ENCODE measurements at regions not wholly inside any gene's neighbourhood (a gene's known extent, or its start where the extent isn't known, plus 50 kb on each side); places are given as distances from the start of the nearest gene placed in this dataset.

GRCh38 chr20:40746251-40746650, 57.2 kb upstream of the MAFB start:
- Histone ChIP-seq H3K4me1 (ENCODE audit: control insufficient read depth in 2 of 2, insufficient read depth in 2 of 2, low read length in 2 of 2) (peaks cover 16% of the 10 kb centered on the region in 2 donors), H3K27ac (ENCODE audit: low read length in 2 of 2) (no peak overlapping the region), H3K27me3 (replicated peaks in 1 of 4; ENCODE audit: control extremely low read depth in 1 of 4, control insufficient read depth in 3 of 4, insufficient read depth in 4 of 4, low read length in 3 of 4) (peaks cover 0 to 12% (median 0%) of the 10 kb centered on the region in 4 experiments), H3K36me3 (replicated peaks in 1 of 2; ENCODE audit: control extremely low read depth in 1 of 2, control insufficient read depth in 1 of 2, extremely low read depth in 1 of 2, insufficient read depth in 2 of 2, low read length in 1 of 2) (no peaks in the 10 kb centered on the region), H2AFZ (ENCODE audit: insufficient read depth, low read depth, low read length, poor library complexity, severe bottlenecking) (no peak overlapping the region), H3K4me3 (ENCODE audit: control extremely low read depth in 1 of 5, extremely low read depth in 1 of 5, insufficient read depth in 1 of 5, low read depth in 2 of 5, low read length in 4 of 5) (no peak overlapping the region), H4K20me1 (ENCODE audit: control insufficient read depth, insufficient read depth, low read length, poor library complexity, severe bottlenecking) (no peaks in the 10 kb centered on the region), H3K4me2 (replicated peaks; ENCODE audit: low read depth, low read length, poor library complexity, severe bottlenecking) (no peak overlapping the region), H3K9ac (ENCODE audit: low read length) (no peak overlapping the region), H3K9me3 (ENCODE audit: control extremely low read depth in 1 of 3, control insufficient read depth in 2 of 3, insufficient read depth in 1 of 3, low read length in 2 of 3) (no peaks in the 10 kb centered on the region), H3K79me2 (ENCODE audit: control insufficient read depth, insufficient read depth, low read length) (no peaks in the 10 kb centered on the region)
- TF ChIP-seq EZH2 (IDR thresholded peaks at IDR 0.05; ENCODE audit: borderline replicate concordance, insufficient read depth, low read depth, low read length, poor library complexity, severe bottlenecking) (no peak), CTCF (IDR thresholded peaks at IDR 0.05) (no peak)
- ChIA-PET POLR2A (no interaction called here), CTCF (interaction anchor here (0.5 kb wide), 1 partner anchor 306 kb away, joined by 3 read pairs; no protein-coding TSS in a partner anchor)
- DNase-seq (no peak), ATAC-seq (ENCODE audit: low read depth) (no peak)
- intact Hi-C loops (cut with micrococcal nuclease) = no loop called here
- WGBS (ENCODE audit: insufficient coverage) = 89% methylated on average over 5 of the region's 5 CpGs
- peaks cover 16% of the 10 kb centered on the region for H3K4me1 Mint-ChIP-seq
- no peaks in the 10 kb centered on the region for H3K9me3 Mint-ChIP-seq (ENCODE audit: insufficient read depth)
- no peak overlapping the region for H3K27ac Mint-ChIP-seq
- peaks cover 20% of the 10 kb centered on the region for H3K27me3 Mint-ChIP-seq
- H3K4me3 Mint-ChIP-seq = no peak overlapping the region

GRCh38 chr20:40748182-40748581, 59.1 kb upstream of the MAFB start:
- no peak overlapping the region for H3K4me2 ChIP-seq (replicated peaks; ENCODE audit: low read depth, low read length, poor library complexity, severe bottlenecking)
- WGBS (ENCODE audit: insufficient coverage) = 86% methylated on average over 2 of the region's 3 CpGs
- no peak overlapping the region for H2AFZ ChIP-seq (ENCODE audit: insufficient read depth, low read depth, low read length, poor library complexity, severe bottlenecking)
- peaks cover 0 to 12% (median 0%) of the 10 kb centered on the region in 4 experiments for H3K27me3 ChIP-seq (replicated peaks in 1 of 4; ENCODE audit: control extremely low read depth in 1 of 4, control insufficient read depth in 3 of 4, insufficient read depth in 4 of 4, low read length in 3 of 4)
- Mint-ChIP-seq H3K27me3 (peaks cover 25% of the 10 kb centered on the region), H3K9me3 (ENCODE audit: insufficient read depth) (no peaks in the 10 kb centered on the region), H3K27ac (no peak overlapping the region), H3K4me3 (no peak overlapping the region), H3K4me1 (peaks cover 16% of the 10 kb centered on the region)
- no peak overlapping the region for H3K27ac ChIP-seq (ENCODE audit: low read length in 2 of 2)
- no peaks in the 10 kb centered on the region for H3K9me3 ChIP-seq (ENCODE audit: control extremely low read depth in 1 of 3, control insufficient read depth in 2 of 3, insufficient read depth in 1 of 3, low read length in 2 of 3)
- H3K36me3 ChIP-seq (replicated peaks in 1 of 2; ENCODE audit: control extremely low read depth in 1 of 2, control insufficient read depth in 1 of 2, extremely low read depth in 1 of 2, insufficient read depth in 2 of 2, low read length in 1 of 2) = no peaks in the 10 kb centered on the region
- TF ChIP-seq EZH2 (IDR thresholded peaks at IDR 0.05; ENCODE audit: borderline replicate concordance, insufficient read depth, low read depth, low read length, poor library complexity, severe bottlenecking) (no peak), CTCF (IDR thresholded peaks at IDR 0.05) (no peak)
- CTCF ChIA-PET = no interaction called here
- DNase-seq (no peak), ATAC-seq (ENCODE audit: low read depth) (no peak)
- H3K4me1 ChIP-seq (ENCODE audit: control insufficient read depth in 2 of 2, insufficient read depth in 2 of 2, low read length in 2 of 2) = peaks cover 15 to 16% of the 10 kb centered on the region in 2 donors
- POLR2A ChIA-PET = no interaction called here
- intact Hi-C loops (cut with micrococcal nuclease) = no loop called here
- H3K9ac ChIP-seq (ENCODE audit: low read length) = no peak overlapping the region
- H3K79me2 ChIP-seq (ENCODE audit: control insufficient read depth, insufficient read depth, low read length) = no peaks in the 10 kb centered on the region
- H4K20me1 ChIP-seq (ENCODE audit: control insufficient read depth, insufficient read depth, low read length, poor library complexity, severe bottlenecking) = no peaks in the 10 kb centered on the region
- H3K4me3 ChIP-seq (ENCODE audit: control extremely low read depth in 1 of 5, extremely low read depth in 1 of 5, insufficient read depth in 1 of 5, low read depth in 2 of 5, low read length in 4 of 5) = no peak overlapping the region

Data from B cell (primary cell).